Erythroblast (primary cell): ENCODE measurements at regions not wholly inside any gene's neighbourhood (a gene's known extent, or its start where the extent isn't known, plus 50 kb on each side); places are given as distances from the start of the nearest gene placed in this dataset.

Source experiments
- GATA1 ChIP-seq: IDR thresholded peaks from 2 replicates; pipeline ENCODE4 v1.6.1; 2011; ENCODE audit warnings: low read depth, mild to moderate bottlenecking, control low read depth, low read length, moderate library complexity
- POLR2A ChIP-seq: IDR thresholded peaks from 2 replicates; pipeline ENCODE4 v1.6.1; 2011; ENCODE audit warnings: mild to moderate bottlenecking, low read length

DNA sequence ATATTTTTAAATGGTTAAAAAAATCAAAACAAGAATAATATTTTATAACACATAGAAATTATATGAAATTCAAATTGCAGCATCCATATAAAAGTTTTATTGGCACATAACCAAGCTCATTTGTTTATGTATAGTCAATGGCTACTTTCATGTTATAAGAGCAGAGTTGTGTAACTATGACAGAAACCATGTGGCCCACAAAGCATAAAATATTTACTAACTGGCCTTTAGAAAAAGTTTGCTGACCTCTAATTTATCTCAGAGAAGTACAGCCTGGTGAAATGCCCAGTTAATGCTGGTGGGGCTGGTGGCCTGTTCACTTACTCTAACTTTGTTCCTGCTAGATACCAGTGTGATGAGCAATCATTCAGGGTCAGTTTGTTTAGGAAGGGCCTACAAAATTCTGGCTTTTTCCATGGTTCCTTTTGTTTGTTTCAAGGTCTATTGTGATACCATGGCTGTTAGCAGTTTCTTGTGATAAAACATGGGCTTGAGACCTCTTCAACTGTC lies 104.6 kb downstream of the PPP1R2C start:
- no peak for TF ChIP-seq POLR2A
- no peak for TF ChIP-seq GATA1
